HEK293T (cell line): ENCODE measurements at regions not wholly inside any gene's neighbourhood (a gene's known extent, or its start where the extent isn't known, plus 50 kb on each side); places are given as distances from the start of the nearest gene placed in this dataset.

Experiments
- CTCF ChIA-PET: fragments of 350-600 bp; formaldehyde crosslinking; extraction: SDS; loops from one replicate; lab custom pipeline; 2021; ENCODE audit warnings: antibody characterized with exemption, inconsistent platforms; lab: Yijun Ruan, JAX
- POLR2A ChIA-PET: fragments of 350-600 bp; formaldehyde crosslinking; extraction: SDS; loops from one replicate; lab custom pipeline; 2020; ENCODE audit warnings: antibody characterized with exemption, inconsistent platforms; lab: Yijun Ruan, JAX
- DNase-seq: peaks from one replicate; pipeline ENCODE4 v3.0.0; 2012; ENCODE audit warnings: mixed read lengths; ENCODE audit errors: extremely low spot score
- ARNT ChIP-seq: fragments of 450-650 bp; IDR thresholded peaks from 2 replicates; pipeline ENCODE4 v1.6.1; 2017; ENCODE audit warnings: mild to moderate bottlenecking
- BHLHE40 ChIP-seq: fragments of 450-650 bp; IDR thresholded peaks from 2 replicates; pipeline ENCODE4 v1.6.1; 2016; ENCODE audit warnings: mild to moderate bottlenecking, moderate library complexity, borderline replicate concordance
- CTBP1 ChIP-seq: fragments of 450-650 bp; IDR thresholded peaks from 2 replicates; pipeline ENCODE4 v1.6.1; 2016; ENCODE audit warnings: borderline replicate concordance
- ELF4 ChIP-seq: fragments of 450-650 bp; IDR thresholded peaks from 2 replicates; pipeline ENCODE4 v1.6.1; 2017; ENCODE audit warnings: antibody characterized with exemption
- FOXA1 ChIP-seq: fragments of 450-650 bp; IDR thresholded peaks from 2 replicates; pipeline ENCODE4 v1.6.1; 2016; ENCODE audit warnings: mild to moderate bottlenecking
- FOXK2 ChIP-seq: fragments of 450-650 bp; IDR thresholded peaks from 2 replicates; pipeline ENCODE4 v1.6.1; 2016; ENCODE audit warnings: mild to moderate bottlenecking
- FOXM1 ChIP-seq: fragments of 450-650 bp; IDR thresholded peaks from 2 replicates; pipeline ENCODE4 v1.6.1; 2017; ENCODE audit warnings: mild to moderate bottlenecking, borderline replicate concordance
- HDGF ChIP-seq: fragments of 450-650 bp; IDR thresholded peaks from 2 replicates; pipeline ENCODE4 v1.6.1; 2017; ENCODE audit warnings: antibody characterized with exemption, borderline replicate concordance
- L3MBTL2 ChIP-seq: fragments of 450-650 bp; conservative IDR thresholded peaks from 2 replicates; pipeline ENCODE4 v1.6.1; 2016; ENCODE audit warnings: mild to moderate bottlenecking
- LEF1 ChIP-seq: fragments of 450-650 bp; IDR thresholded peaks from 2 replicates; pipeline ENCODE4 v1.6.1; 2017; ENCODE audit warnings: mild to moderate bottlenecking, borderline replicate concordance
- NFRKB ChIP-seq: fragments of 450-650 bp; IDR thresholded peaks from 2 replicates; pipeline ENCODE4 v1.6.1; 2016; ENCODE audit warnings: mild to moderate bottlenecking, moderate library complexity
- PKNOX1 ChIP-seq: fragments of 450-650 bp; IDR thresholded peaks from 2 replicates; pipeline ENCODE4 v1.6.1; 2016
- SP1 ChIP-seq: fragments of 450-650 bp; IDR thresholded peaks from 2 replicates; pipeline ENCODE4 v1.6.1; 2017
- SUZ12 ChIP-seq: fragments of 450-650 bp; IDR thresholded peaks from 2 replicates; pipeline ENCODE4 v1.6.1; 2016; ENCODE audit warnings: mild to moderate bottlenecking
- TARDBP ChIP-seq: fragments of 450-650 bp; IDR thresholded peaks from 2 replicates; pipeline ENCODE4 v1.6.1; 2016
- ZNF384 ChIP-seq: fragments of 450-650 bp; IDR thresholded peaks from 2 replicates; pipeline ENCODE4 v1.6.1; 2016

GRCh38 chr12:94094700-94095099, 53.7 kb upstream of the PLXNC1 start:
- no peak for DNase-seq
- no peak for TF ChIP-seq SP1
- TF ChIP-seq L3MBTL2: no peak
- no peak for TF ChIP-seq CTBP1
- TF ChIP-seq ARNT: no peak
- no peak for TF ChIP-seq FOXK2
- TF ChIP-seq TARDBP: no peak
- TF ChIP-seq PKNOX1: no peak
- no peak for TF ChIP-seq NFRKB
- no peak for TF ChIP-seq ELF4
- no peak for TF ChIP-seq FOXA1
- TF ChIP-seq SUZ12: no peak
- TF ChIP-seq FOXM1: no peak
- TF ChIP-seq ZNF384: no peak
- TF ChIP-seq HDGF: no peak
- TF ChIP-seq LEF1: no peak
- TF ChIP-seq BHLHE40: no peak
- CTCF ChIA-PET: interaction anchor here (1.7 kb wide), 1 partner anchor 8 kb away, joined by 8 read pairs; no protein-coding TSS in a partner anchor
- POLR2A ChIA-PET: no interaction called here

DNA sequence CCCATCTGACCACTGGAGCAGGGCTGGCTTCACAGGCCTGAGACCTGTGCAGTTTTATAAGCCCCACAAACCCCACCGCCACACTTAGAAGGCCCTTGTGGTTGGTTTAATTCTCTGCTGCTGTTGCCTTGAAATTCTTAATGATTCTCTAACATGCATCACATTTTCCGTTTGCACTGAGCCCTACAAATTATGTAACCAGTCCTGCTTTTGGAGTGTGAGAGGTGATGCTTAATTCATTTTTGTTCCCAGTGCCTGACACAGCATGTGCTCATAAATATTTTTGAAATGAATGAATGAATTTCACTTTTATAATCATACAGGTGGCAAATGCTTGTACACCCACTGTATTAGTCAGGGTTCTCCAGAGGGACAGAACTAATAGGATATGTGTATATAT, 52.8 kb upstream of the PLXNC1 start:
- CTCF ChIA-PET: no interaction called here
- no peak for TF ChIP-seq L3MBTL2
- no peak for TF ChIP-seq FOXM1
- TF ChIP-seq SUZ12: no peak
- TF ChIP-seq ZNF384: no peak
- TF ChIP-seq FOXA1: no peak
- TF ChIP-seq LEF1: no peak
- TF ChIP-seq HDGF: no peak
- TF ChIP-seq ARNT: no peak
- POLR2A ChIA-PET: no interaction called here
- DNase-seq: no peak

- POLR2A ChIA-PET: no interaction called here
- no peak for DNase-seq
Measured at GRCh38 chr12:94098466-94098865, 49.9 kb upstream of the PLXNC1 start.

More at GRCh38 chr12:94098466-94098865, 49.9 kb upstream of the PLXNC1 start:
- CTCF ChIA-PET: no interaction called here
- TF ChIP-seq SP1: no peak
